T-helper 2 cell (primary cell): ENCODE measurements at regions not wholly inside any gene's neighbourhood (a gene's known extent, or its start where the extent isn't known, plus 50 kb on each side); places are given as distances from the start of the nearest gene placed in this dataset.
"Not testable (repeated sequence)": the region's sequence is repeated elsewhere in the genome, so short reads cannot be mapped to it uniquely, and the experiment has no call there.

Experiments
- DNase-seq, 5 experiments: peaks; one replicate each; pipeline versions ENCODE4 v3.0.0 to v3.0.0-alpha.2; 2012 to 2022

GRCh38 chr7:17053164-17053563 lies 171.4 kb upstream of the AGR3 start:
- DNase-seq: not testable (repeated sequence)

GRCh38 chr7:17054206-17054605 lies 172.4 kb upstream of the AGR3 start:
- no peak for DNase-seq

GRCh38 chr7:17054836-17055235 lies 173.1 kb upstream of the AGR3 start:
- no peak for DNase-seq

GRCh38 chr7:17055596-17055995 lies 173.8 kb upstream of the AGR3 start:
- DNase-seq: no peak

- no peak for DNase-seq
Measured at GRCh38 chr7:17056491-17057142, 174.8 kb upstream of the AGR3 start.

GRCh38 chr7:17057143-17057509 lies 175.3 kb upstream of the AGR3 start:
- DNase-seq: no peak

GRCh38 chr7:17058568-17058967 lies 176.8 kb upstream of the AGR3 start:
- DNase-seq: peak in 1 of 5 experiments; percentile 13

GRCh38 chr7:17060051-17060450 lies 178.3 kb upstream of the AGR3 start:
- DNase-seq: no peak

- DNase-seq: no peak
Measured at GRCh38 chr7:17061443-17061842, 179.7 kb upstream of the AGR3 start.

GRCh38 chr7:17062151-17063044 lies 180.6 kb upstream of the AGR3 start:
- DNase-seq: no peak

- DNase-seq: peak in 1 of 5 experiments; percentile 11
Measured at GRCh38 chr7:17063045-17063383, 181.2 kb upstream of the AGR3 start.

- DNase-seq: no peak
Measured at GRCh38 chr7:17067691-17068090, 185.9 kb upstream of the AGR3 start.

- no peak for DNase-seq
Measured at GRCh38 chr7:17069146-17069545, 187.4 kb upstream of the AGR3 start.

GRCh38 chr7:17070231-17070708 lies 188.5 kb upstream of the AGR3 start:
- no peak for DNase-seq

GRCh38 chr7:17071866-17072265 lies 190.1 kb upstream of the AGR3 start:
- DNase-seq: no peak

- DNase-seq: no peak
Measured at GRCh38 chr7:17075601-17076255, 193.9 kb upstream of the AGR3 start.

- DNase-seq: no peak
Measured at GRCh38 chr7:17078298-17078697, 196.5 kb upstream of the AGR3 start.

- no peak for DNase-seq
Measured at GRCh38 chr7:17083392-17084165, 201.8 kb upstream of the AGR3 start.

GRCh38 chr7:17084166-17084475 lies 202.3 kb upstream of the AGR3 start:
- no peak for DNase-seq

- no peak for DNase-seq
Measured at GRCh38 chr7:17085186-17085585, 203.4 kb upstream of the AGR3 start.

- no peak for DNase-seq
Measured at GRCh38 chr7:17086403-17086802, 204.6 kb upstream of the AGR3 start.

GRCh38 chr7:17090751-17091150 lies 207.7 kb upstream of the AHR start:
- no peak for DNase-seq

- no peak for DNase-seq
Measured at GRCh38 chr7:17093461-17093860, 205.0 kb upstream of the AHR start.
